ENCODE measurements at regions not wholly inside any gene's neighbourhood (a gene's known extent, or its start where the extent isn't known, plus 50 kb on each side); places are given as distances from the start of the nearest gene placed in this dataset.

DNA sequence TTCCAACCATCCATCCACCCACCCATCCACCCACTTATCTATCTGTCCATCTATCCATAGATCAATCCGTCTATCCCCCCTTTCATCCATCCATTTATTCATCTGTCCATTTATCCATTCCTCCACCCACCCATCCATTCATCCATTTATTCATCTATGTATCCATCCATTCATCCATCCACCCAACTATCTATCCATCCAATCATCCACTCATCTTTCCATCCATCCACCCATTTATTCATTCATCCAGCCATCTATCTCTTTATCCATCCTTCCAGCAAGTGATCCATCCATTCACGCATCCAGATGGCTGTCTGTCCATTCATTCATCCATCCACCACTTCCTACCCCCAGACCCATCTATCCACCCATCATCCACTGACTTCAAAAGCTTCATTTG, 84.0 kb upstream of the CD99 start:
- Histone ChIP-seq H3K4me3 (ENCODE audit: insufficient read depth, low read depth, low read length) (no peak overlapping the region), H3K36me3 (ENCODE audit: control insufficient read depth, insufficient read depth, low read length) (no peaks in the 10 kb centered on the region), H3K4me1 (ENCODE audit: control insufficient read depth, insufficient read depth, low read length) (no peaks in the 10 kb centered on the region), H3K27ac (ENCODE audit: insufficient read depth, low read depth, low read length, poor library complexity, severe bottlenecking) (no peak overlapping the region), H3K9me3 (ENCODE audit: control insufficient read depth, low read length) (no peaks in the 10 kb centered on the region), H3K27me3 (ENCODE audit: control insufficient read depth, insufficient read depth, low read length, poor library complexity, severe bottlenecking) (peaks cover 6% of the 10 kb centered on the region)
- WGBS, 2 experiments, result 95% methylated on average over 2 of the region's 2 CpGs

DNA sequence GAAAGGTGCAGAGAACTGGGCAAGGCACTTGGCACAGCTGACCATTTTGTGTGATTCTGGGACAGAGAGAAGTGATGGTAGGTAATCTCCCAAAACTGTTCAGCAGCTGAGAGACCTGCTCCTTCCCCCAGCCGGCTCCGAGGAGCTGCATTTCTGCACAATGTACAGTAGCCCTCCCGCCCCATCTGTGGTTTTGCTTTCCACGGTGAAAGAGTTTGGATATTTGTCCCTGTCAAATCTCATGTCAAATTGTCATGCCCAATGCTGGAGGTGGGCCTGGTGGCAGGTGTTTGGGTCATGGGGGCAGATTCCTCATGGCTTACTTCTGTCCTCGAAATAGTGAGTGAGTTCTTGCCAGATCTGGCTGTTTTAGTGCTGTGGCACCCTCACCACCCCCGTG, 90.5 kb upstream of the CD99 start:
- Histone ChIP-seq H3K9me3 (ENCODE audit: control insufficient read depth, low read length) (no peaks in the 10 kb centered on the region), H3K4me1 (ENCODE audit: control insufficient read depth, insufficient read depth, low read length) (no peaks in the 10 kb centered on the region), H3K36me3 (ENCODE audit: control insufficient read depth, insufficient read depth, low read length) (peaks cover 12% of the 10 kb centered on the region), H3K27ac (ENCODE audit: insufficient read depth, low read depth, low read length, poor library complexity, severe bottlenecking) (no peak overlapping the region), H3K27me3 (ENCODE audit: control insufficient read depth, insufficient read depth, low read length, poor library complexity, severe bottlenecking) (no peaks in the 10 kb centered on the region), H3K4me3 (ENCODE audit: insufficient read depth, low read depth, low read length) (no peak overlapping the region)
- WGBS, 2 experiments, result 95 to 96% methylated on average over 6 of the region's 6 CpGs

DNA sequence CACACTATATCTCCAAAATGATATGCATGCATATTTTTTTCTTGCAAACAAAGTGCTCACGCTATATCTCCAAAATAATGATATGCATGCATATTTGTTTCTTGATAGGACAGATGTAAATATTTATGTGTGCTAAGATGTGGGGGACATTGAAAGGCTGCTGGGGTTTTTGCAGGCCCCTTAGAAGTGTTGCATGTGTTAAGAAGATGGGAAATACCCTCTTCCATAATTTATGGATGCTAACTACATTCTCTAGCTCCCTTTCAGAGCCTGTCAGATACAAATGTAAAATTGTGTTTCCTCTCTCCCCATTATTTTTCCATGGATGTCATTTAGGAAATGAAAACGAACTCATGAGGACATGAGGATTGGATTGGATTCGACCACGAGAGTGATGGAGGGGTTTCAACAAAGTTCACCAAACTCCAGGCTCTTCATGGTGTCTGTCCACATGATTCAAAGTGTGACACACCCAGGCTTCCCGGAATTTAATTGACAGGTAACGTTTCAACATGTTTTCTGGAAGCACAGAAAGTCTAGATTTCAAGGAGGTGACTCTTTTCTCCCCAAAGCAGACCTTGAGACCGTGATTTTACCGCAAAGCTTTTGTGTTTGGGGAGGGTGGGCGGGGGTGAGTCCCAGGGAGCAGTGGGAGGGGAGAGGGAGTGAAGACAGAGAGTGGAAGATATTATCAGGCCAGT, 94.4 kb upstream of the CD99 start:
- peaks cover 12% of the 10 kb centered on the region for H3K36me3 ChIP-seq (ENCODE audit: control insufficient read depth, insufficient read depth, low read length)
- H3K27ac ChIP-seq (ENCODE audit: insufficient read depth, low read depth, low read length, poor library complexity, severe bottlenecking), result no peak overlapping the region
- no peaks in the 10 kb centered on the region for H3K27me3 ChIP-seq (ENCODE audit: control insufficient read depth, insufficient read depth, low read length, poor library complexity, severe bottlenecking)
- H3K9me3 ChIP-seq (ENCODE audit: control insufficient read depth, low read length), result no peaks in the 10 kb centered on the region
- WGBS, 2 experiments, result 82 to 89% methylated on average over 9 of the region's 9 CpGs
- no peak overlapping the region for H3K4me3 ChIP-seq (ENCODE audit: insufficient read depth, low read depth, low read length)
- no peaks in the 10 kb centered on the region for H3K4me1 ChIP-seq (ENCODE audit: control insufficient read depth, insufficient read depth, low read length)

DNA sequence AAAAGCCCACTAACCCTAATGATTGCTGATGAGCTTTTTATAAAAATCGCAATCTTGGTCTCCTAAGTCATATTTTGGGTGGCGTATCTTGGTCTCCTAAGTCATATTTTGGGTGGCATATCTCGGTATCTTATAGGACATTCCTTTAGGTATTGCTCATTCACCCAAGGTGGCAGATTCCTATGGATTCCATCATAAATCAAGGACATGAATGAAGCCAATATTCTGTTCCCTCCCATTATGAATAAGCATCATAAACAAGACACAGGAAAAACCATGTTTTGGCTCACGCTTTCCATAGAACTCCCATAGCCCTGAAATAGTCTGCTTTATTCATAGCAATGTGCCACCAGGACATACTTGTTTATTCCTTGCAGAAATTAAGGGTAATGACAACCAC, 95.0 kb upstream of the CD99 start:
- Histone ChIP-seq H3K9me3 (ENCODE audit: control insufficient read depth, low read length) (no peaks in the 10 kb centered on the region), H3K4me3 (ENCODE audit: insufficient read depth, low read depth, low read length) (no peak overlapping the region), H3K27me3 (ENCODE audit: control insufficient read depth, insufficient read depth, low read length, poor library complexity, severe bottlenecking) (no peaks in the 10 kb centered on the region), H3K36me3 (ENCODE audit: control insufficient read depth, insufficient read depth, low read length) (peaks cover 10% of the 10 kb centered on the region), H3K4me1 (ENCODE audit: control insufficient read depth, insufficient read depth, low read length) (no peaks in the 10 kb centered on the region), H3K27ac (ENCODE audit: insufficient read depth, low read depth, low read length, poor library complexity, severe bottlenecking) (no peak overlapping the region)
- 97% methylated on average over 4 of the region's 4 CpGs for WGBS, 2 experiments

DNA sequence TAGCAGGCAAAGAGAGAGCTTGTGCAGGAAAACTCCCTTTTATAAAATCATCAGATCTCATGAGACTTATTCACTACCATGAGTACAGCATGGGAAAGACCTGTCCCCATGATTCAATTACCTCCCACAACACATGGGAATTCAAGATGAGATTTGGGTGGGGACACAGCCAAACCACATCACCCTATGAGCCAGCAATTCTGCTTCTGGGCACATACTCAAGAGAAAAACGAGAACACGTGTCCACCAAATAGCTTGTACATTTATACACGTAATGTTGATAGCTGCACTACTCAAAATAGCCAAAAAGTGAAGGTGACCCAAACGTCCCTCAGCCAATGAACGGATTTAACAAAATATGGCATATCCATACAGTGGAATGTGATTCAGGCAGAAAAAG, 94.5 kb upstream of the DHRSX start:
- no peaks in the 10 kb centered on the region for H3K4me1 ChIP-seq (ENCODE audit: control insufficient read depth, insufficient read depth, low read length)
- no peak overlapping the region for H3K4me3 ChIP-seq (ENCODE audit: insufficient read depth, low read depth, low read length)
- 94 to 95% methylated on average over 5 of the region's 5 CpGs for WGBS, 2 experiments
- H3K27me3 ChIP-seq (ENCODE audit: control insufficient read depth, insufficient read depth, low read length, poor library complexity, severe bottlenecking), result no peaks in the 10 kb centered on the region
- H3K9me3 ChIP-seq (ENCODE audit: control insufficient read depth, low read length), result no peaks in the 10 kb centered on the region
- no peak overlapping the region for H3K27ac ChIP-seq (ENCODE audit: insufficient read depth, low read depth, low read length, poor library complexity, severe bottlenecking)
- peaks cover 2% of the 10 kb centered on the region for H3K36me3 ChIP-seq (ENCODE audit: control insufficient read depth, insufficient read depth, low read length)

DNA sequence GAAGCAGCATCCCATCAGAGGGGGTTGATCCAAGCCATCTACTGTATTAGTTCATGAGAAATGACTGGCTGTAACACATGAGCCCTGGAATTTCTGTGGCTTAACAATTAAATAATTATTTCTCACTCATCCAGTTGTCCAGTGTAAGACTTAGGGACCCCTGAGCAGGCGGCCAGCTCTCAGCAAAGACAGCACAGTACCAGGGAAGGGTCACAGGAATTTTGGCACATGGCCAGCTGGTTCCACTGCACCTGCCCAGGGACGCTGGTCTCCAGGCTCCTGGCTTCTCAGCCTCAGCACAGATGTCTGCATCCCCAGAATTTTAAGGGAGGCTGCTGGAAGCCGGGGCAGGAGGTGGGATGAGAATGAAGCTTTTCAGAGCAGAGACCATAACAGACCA, 93.7 kb upstream of the DHRSX start:
- Histone ChIP-seq H3K27ac (ENCODE audit: insufficient read depth, low read depth, low read length, poor library complexity, severe bottlenecking) (no peak overlapping the region), H3K27me3 (ENCODE audit: control insufficient read depth, insufficient read depth, low read length, poor library complexity, severe bottlenecking) (no peaks in the 10 kb centered on the region), H3K36me3 (ENCODE audit: control insufficient read depth, insufficient read depth, low read length) (no peaks in the 10 kb centered on the region), H3K4me1 (ENCODE audit: control insufficient read depth, insufficient read depth, low read length) (no peaks in the 10 kb centered on the region), H3K4me3 (ENCODE audit: insufficient read depth, low read depth, low read length) (no peak overlapping the region), H3K9me3 (ENCODE audit: control insufficient read depth, low read length) (no peaks in the 10 kb centered on the region)
- 88 to 93% methylated on average over 3 of the region's 3 CpGs for WGBS, 2 experiments

DNA sequence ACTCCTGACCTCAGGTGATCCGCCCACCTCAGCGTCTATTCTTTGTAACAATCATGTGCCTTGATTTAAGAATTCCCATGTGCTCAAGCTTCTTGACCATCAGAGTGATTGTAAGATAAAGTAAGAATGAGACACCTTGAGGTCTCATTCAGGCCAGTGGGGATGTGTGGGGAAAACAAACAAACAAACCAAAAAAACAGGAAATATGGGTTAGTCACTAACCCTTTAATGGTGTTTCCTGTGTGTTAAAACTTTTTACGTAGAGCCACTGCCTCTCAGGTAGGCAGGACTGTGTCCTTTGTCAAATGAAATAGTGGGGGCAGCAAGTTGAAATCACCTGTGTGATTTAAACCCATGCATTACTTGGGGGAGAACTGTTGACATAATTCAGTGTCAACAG, 91.5 kb upstream of the DHRSX start:
- WGBS, 2 experiments, result 91 to 93% methylated on average over 3 of the region's 3 CpGs
- no peaks in the 10 kb centered on the region for H3K27me3 ChIP-seq (ENCODE audit: control insufficient read depth, insufficient read depth, low read length, poor library complexity, severe bottlenecking)
- no peaks in the 10 kb centered on the region for H3K9me3 ChIP-seq (ENCODE audit: control insufficient read depth, low read length)
- H3K4me3 ChIP-seq (ENCODE audit: insufficient read depth, low read depth, low read length), result no peak overlapping the region
- no peaks in the 10 kb centered on the region for H3K4me1 ChIP-seq (ENCODE audit: control insufficient read depth, insufficient read depth, low read length)
- H3K27ac ChIP-seq (ENCODE audit: insufficient read depth, low read depth, low read length, poor library complexity, severe bottlenecking), result no peak overlapping the region
- no peaks in the 10 kb centered on the region for H3K36me3 ChIP-seq (ENCODE audit: control insufficient read depth, insufficient read depth, low read length)

DNA sequence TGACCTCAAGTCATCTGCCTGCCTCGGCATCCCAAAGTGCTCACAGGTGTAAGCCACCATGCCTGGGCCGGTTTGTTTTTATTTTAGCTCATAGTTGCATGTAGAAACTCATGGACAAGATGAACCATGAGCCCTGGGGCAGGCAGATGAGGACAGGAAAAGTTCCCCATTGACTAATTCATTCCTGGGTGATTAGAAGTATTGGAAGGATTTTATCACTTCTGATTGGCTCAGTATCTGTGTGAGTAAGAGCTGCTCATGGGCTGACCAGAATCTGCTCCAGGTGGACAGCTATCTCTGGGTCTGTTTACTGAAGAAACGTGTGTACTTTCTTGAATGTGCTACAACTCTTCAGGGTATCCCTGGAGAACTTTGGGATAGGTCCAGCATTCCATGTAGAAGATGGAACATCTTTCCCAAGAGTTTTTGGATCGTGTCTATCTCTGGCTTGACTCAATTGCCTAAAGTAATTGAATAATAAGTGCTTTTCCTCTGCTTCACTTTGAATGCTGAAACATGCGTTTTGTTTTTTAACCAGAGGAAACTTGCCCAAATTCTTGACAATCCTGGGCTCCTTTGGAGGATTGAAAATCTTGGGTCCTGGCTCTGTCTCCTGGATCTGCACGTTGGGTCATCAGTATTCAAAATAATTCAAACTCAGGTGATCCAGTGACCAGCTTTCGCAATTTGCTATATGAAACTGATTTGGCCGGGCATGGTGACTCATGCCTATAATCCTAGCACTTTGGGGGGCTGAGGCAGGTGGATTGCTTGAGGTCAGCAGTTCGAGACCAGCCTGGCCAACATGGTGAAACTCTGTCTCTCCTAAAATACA, 88.6 kb upstream of the DHRSX start:
- no peak overlapping the region for H3K27ac ChIP-seq (ENCODE audit: insufficient read depth, low read depth, low read length, poor library complexity, severe bottlenecking)
- peaks cover 14% of the 10 kb centered on the region for H3K4me1 ChIP-seq (ENCODE audit: control insufficient read depth, insufficient read depth, low read length)
- no peaks in the 10 kb centered on the region for H3K36me3 ChIP-seq (ENCODE audit: control insufficient read depth, insufficient read depth, low read length)
- 92 to 94% methylated on average over 9 of the region's 9 CpGs for WGBS, 2 experiments
- H3K9me3 ChIP-seq (ENCODE audit: control insufficient read depth, low read length), result no peaks in the 10 kb centered on the region
- peaks cover 20% of the 10 kb centered on the region for H3K27me3 ChIP-seq (ENCODE audit: control insufficient read depth, insufficient read depth, low read length, poor library complexity, severe bottlenecking)
- no peak overlapping the region for H3K4me3 ChIP-seq (ENCODE audit: insufficient read depth, low read depth, low read length)

DNA sequence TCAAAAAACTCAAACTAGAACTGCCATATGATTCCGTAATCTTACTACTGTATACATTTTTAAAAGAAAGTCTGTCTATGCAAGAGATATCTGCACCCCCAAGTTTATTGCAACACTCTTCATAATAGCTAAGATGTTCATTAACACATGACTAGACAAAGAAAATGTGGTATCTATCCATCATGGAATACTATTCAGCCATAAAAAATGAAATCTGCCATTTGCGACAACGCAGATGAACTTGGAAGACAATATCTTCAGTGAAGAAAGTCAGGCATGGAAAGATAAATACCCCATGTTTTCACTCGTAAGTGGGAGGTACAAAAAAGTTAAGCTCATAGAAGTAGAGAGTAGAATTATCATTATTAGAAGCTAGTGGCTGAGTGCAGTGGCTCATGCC, 87.3 kb upstream of the DHRSX start:
- Histone ChIP-seq H3K36me3 (ENCODE audit: control insufficient read depth, insufficient read depth, low read length) (no peaks in the 10 kb centered on the region), H3K27me3 (ENCODE audit: control insufficient read depth, insufficient read depth, low read length, poor library complexity, severe bottlenecking) (peaks cover 33% of the 10 kb centered on the region), H3K4me1 (ENCODE audit: control insufficient read depth, insufficient read depth, low read length) (peaks cover 16% of the 10 kb centered on the region), H3K4me3 (ENCODE audit: insufficient read depth, low read depth, low read length) (no peak overlapping the region), H3K27ac (ENCODE audit: insufficient read depth, low read depth, low read length, poor library complexity, severe bottlenecking) (no peak overlapping the region), H3K9me3 (ENCODE audit: control insufficient read depth, low read length) (no peaks in the 10 kb centered on the region)
- WGBS, 2 experiments, result 96% methylated on average over 4 of the region's 4 CpGs

DNA sequence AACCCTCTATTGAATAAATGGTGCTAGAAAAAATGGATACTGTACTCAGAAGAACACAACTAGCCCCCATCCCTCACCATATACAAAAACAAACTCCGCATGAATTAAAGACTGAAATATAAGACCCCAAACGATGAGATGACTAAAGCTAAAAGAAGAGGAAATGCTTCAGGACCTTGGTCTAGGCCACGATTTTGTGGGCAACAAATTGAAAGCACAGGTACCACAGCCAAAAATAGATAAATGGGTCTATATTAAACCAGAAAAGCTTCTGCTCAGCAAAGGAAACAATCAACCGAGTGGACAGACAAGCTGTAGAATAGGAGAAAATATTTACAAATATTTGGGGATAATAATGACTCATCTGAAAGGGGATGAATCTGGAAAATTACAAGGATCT, 86.4 kb upstream of the DHRSX start:
- H3K27ac ChIP-seq (ENCODE audit: insufficient read depth, low read depth, low read length, poor library complexity, severe bottlenecking), result no peak overlapping the region
- peaks cover 18% of the 10 kb centered on the region for H3K4me1 ChIP-seq (ENCODE audit: control insufficient read depth, insufficient read depth, low read length)
- no peaks in the 10 kb centered on the region for H3K9me3 ChIP-seq (ENCODE audit: control insufficient read depth, low read length)
- peaks cover 42% of the 10 kb centered on the region for H3K27me3 ChIP-seq (ENCODE audit: control insufficient read depth, insufficient read depth, low read length, poor library complexity, severe bottlenecking)
- H3K36me3 ChIP-seq (ENCODE audit: control insufficient read depth, insufficient read depth, low read length), result no peaks in the 10 kb centered on the region
- WGBS, 2 experiments, result 93 to 96% methylated on average over 4 of the region's 4 CpGs
- no peak overlapping the region for H3K4me3 ChIP-seq (ENCODE audit: insufficient read depth, low read depth, low read length)

Data from ectodermal cell (in vitro differentiated cells).